SH-SY5Y (cell line): ENCODE measurements at regions not wholly inside any gene's neighbourhood (a gene's known extent, or its start where the extent isn't known, plus 50 kb on each side); places are given as distances from the start of the nearest gene placed in this dataset.

Experiments
- GATA2 ChIP-seq: IDR thresholded peaks from 2 replicates; pipeline ENCODE4 v1.6.1; 2011; ENCODE audit warnings: mild to moderate bottlenecking, low read depth, low read length
- GATA3 ChIP-seq: IDR thresholded peaks from 2 replicates; pipeline ENCODE4 v1.6.1; 2011; ENCODE audit warnings: low read depth, mild to moderate bottlenecking, low read length, moderate library complexity

DNA sequence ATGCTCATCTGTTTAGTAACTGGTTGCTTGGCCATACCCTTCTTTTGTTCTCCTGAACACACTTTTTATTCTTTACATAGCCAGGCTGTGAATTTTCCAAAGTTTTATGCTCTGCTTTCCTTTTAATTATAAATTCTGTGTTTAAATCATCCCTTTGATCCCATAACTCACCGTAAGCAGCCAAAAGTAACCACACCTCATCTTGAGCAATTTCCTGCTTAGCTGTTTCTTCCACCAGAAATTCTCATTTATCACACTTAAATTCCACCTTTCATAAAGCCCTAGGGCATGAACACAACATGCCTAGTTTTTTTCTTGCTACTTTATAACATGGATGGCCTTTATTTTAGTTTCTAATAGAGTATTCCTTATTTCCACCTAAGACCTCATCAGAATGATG lies 510.7 kb downstream of the C12orf50 start:
- TF ChIP-seq GATA2, result no peak
- TF ChIP-seq GATA3, result no peak

- TF ChIP-seq GATA3 (no peak), GATA2 (no peak)
Observed at GRCh38 chr12:87518036-87518435, 511.2 kb downstream of the C12orf50 start.

DNA sequence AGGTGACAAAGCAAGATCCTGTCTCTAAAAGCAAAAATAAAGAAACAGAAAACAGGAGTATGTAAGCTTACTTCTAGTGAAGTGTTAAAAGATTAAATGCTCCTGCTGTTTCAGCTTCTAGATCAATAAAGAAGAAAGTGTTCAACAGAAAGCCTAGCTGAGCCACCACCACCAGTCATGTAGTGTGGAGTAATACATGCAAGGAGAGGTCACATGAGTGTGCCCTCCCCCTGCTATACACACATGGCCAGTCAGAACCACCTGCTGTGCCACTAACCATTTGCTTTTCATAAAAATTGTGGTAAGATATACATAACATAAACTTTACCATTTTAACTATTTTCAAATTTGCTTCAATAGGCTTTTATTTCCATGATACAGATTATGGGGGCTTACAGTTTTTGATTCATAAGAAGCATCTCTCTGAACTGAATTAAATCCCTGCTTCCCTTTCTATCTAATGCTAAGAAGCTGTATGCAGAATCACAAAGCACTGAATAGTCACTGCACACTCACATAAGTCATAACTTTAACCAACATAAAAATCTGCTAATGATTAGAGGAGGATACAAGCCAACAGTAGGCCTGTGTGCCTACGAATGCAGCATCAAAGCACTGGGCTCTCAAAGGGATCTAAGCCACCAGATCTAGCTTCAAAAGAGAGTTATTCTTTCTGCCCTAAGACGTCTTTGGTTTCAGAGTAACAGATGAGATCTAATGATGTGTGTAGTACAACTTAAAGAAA lies 515.5 kb downstream of the C12orf50 start:
- TF ChIP-seq GATA3 (no peak), GATA2 (no peak)

GRCh38 chr12:87511371-87511770 lies 517.8 kb downstream of the C12orf50 start:
- TF ChIP-seq GATA2 (no peak), GATA3 (no peak)

- TF ChIP-seq GATA3, result no peak
- no peak for TF ChIP-seq GATA2
Observed at GRCh38 chr12:87509237-87509820, 519.9 kb downstream of the C12orf50 start.

DNA sequence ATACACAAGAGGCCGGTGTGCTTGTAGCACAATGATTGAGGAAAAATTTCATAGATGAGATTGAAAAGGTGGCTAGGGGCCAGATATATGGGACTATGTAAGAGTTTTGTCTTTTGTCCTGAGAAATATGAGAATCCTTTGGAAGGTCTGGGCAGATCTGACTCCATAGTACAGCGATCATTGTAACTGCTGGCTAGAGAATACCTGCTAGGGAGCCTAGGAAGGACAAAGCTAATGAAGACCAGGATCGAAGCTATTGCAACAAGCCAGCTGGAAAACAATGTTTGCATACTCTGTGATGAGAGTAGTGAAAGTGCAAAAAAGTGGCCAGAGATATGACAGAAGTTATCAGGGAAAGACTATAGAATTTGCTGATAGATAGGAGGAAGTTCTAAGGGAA lies 537.6 kb downstream of the C12orf50 start:
- TF ChIP-seq GATA3 (no peak), GATA2 (no peak)

- TF ChIP-seq GATA2 (no peak), GATA3 (no peak)
Observed at GRCh38 chr12:87491089-87491488, 538.1 kb downstream of the C12orf50 start.

DNA sequence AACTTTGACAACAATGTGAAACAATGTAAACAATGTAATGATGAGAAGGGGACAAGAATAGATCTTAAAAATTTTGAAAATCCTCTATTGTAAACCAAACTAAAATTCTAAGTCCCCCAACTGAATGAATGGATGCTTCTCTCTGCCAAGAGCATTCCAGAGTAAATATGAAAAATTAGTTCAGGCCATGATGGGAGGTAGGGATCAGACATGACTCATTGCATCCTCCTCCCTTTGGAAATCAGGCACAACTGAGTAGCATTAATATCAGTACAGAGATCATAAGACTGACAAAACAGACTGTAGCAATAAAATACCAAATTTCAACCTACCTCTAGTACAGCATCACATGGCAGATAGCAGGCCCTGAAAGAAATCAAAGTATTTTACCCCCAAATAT lies 559.9 kb downstream of the C12orf50 start:
- TF ChIP-seq GATA2 (no peak), GATA3 (no peak)

DNA sequence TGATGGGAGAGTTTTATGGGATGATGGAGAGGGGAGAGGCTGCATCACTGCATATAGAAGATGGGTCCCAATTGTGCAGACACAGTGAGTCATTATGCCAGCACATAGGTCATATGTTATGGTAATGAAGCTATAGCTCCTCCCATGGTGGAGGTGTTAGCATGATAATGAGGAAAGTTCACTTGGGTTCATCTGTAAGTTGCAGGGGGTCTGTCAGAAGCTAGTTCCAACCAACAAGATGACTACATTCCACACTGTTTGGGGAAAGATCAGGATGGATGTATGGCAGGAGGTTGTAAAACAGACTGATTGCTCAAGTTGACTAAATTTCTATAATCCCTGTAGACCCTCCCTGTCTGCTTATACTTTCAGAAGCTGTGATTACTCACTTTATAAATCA lies 561.3 kb downstream of the C12orf50 start:
- no peak for TF ChIP-seq GATA2
- TF ChIP-seq GATA3, result no peak

DNA sequence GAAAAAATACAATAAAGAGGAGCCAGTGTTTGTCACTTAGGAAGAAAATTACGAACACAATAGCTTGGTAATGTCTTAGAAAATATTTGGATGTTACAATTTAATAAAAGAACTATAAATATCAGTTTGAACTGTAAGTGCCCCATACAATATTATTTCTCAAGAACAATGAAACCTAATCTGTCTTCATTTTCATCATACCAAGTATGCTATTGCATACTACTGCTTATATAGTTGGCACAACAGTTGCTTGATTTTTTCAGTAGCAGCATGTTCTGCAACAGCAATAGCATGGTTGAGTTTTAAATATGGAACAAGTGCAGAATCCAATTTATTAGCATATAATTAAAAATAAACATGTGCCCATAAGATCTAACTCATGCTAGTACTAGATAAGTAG lies 564.6 kb downstream of the C12orf50 start:
- TF ChIP-seq GATA3 (no peak), GATA2 (no peak)

DNA sequence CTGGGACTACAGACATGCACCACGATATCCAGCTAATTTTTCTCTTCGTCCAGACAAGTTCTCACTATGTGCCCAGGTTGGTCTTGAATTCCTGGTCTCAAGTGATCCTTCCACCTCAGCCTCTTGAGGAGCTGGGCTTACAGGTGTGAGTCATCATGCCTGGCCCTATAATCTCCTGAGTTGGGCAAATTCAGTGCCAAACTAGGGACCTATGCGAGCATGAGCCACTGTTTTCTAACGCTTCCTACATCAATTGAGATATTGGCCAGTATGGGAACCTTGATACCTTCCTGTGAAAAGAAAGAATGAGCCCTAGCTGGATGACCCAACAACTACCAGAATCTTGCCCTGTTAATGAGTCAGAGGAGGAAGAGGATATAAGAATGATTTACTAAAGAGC lies 585.2 kb downstream of the C12orf50 start:
- no peak for TF ChIP-seq GATA3
- no peak for TF ChIP-seq GATA2

DNA sequence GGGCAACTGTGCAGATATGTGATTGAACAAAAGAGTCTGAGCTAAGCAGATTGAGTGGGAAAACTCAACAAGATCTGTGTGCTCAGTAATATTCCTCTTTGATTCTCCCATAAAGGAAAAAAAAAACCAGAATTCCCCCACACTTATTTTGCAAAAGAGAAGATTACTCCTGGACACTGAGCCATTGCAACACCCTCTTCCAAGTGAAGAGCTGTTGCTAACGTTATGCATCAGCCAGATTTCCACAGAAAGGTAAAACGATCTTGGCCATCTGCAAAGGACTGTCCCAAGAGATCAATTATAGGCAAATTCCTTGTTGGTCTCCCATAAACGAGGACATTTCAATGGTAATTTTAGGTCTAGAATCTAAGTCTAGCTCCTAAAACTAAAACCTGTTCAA lies 587.7 kb downstream of the C12orf50 start:
- TF ChIP-seq GATA3, result no peak
- TF ChIP-seq GATA2, result no peak

DNA sequence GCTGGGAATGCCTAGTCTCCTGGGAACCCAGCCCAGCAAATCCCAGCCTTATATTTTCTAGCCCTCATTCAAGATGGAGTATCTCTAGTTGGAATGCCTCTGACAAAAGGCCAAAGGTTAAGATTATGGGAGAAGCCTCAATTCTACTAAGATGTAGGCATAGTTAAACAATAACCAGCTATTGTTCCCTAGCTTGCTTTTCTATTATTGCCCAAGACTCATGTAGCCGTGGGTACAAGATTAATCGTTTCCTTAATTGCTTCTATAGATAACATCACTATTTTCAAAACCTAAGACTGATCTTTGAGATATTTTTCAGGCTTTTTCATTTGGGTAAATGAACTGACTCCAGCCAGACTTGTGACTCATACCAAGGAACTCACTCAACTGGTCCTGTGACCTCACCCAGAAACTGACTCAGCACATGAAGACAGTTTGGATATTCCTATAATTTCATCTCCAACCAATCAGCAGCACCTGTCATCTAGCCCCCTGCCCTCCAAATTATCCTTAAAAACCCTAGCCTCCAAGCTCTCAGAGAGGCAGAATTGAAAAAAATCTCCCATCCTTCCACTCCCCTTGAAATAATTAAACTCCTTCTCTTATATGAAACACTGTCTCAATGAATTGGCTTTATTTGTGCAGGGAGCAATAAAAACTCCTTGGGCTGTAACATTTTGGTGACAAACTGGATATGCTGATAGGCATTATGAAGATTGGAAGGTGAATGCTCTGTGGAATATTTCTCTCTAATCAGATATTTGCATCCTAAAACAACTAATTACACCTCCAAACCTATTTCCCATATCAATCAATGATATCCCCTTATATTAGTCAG lies 589.0 kb downstream of the C12orf50 start:
- TF ChIP-seq GATA3, result no peak
- no peak for TF ChIP-seq GATA2

- no peak for TF ChIP-seq GATA3
- TF ChIP-seq GATA2, result no peak
Observed at GRCh38 chr12:87430444-87430843, 598.8 kb downstream of the C12orf50 start.

DNA sequence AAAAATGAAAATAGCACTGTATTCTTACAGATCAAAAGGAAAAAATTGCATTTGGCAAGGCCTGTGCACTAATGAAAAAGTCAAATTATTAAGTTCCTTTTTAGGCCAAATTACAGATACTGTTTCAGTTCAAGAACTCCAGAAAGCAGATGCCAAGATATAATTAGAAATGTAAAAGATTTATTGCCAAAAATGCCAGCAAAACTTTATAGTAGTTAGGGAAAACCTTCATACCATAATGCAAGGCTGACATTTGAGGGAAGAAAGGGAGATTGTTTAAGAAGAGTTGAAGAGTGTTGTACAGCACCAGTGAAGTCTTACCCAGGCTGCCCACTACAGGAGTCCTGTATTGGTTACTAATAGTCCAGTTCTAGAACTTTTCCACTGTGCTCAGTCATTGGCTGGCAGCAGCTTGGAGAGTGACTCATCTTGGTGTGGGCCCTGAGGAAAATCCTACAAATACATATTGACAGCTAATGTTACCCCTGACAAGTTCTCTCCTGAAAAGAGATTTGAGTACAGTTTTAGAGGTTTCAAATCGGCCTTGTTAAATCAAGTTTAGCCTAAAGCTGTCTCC lies 600.4 kb downstream of the C12orf50 start:
- TF ChIP-seq GATA3, result no peak
- TF ChIP-seq GATA2, result no peak
